SIG-M5 treated with dmso at 0.1 percent for 504 hours (cell line): ENCODE measurements at regions not wholly inside any gene's neighbourhood (a gene's known extent, or its start where the extent isn't known, plus 50 kb on each side); places are given as distances from the start of the nearest gene placed in this dataset.
"Not testable (repeated sequence)": the region's sequence is repeated elsewhere in the genome, so short reads cannot be mapped to it uniquely, and the experiment has no call there.

Experiments
- DNase-seq: peaks from one replicate; lab custom pipeline; 2025; ENCODE audit not compliant: unreplicated experiment; lab: John Stamatoyannopoulos, UW

GRCh38 chr14:38357557-38357956 is 101.7 kb upstream of the CLEC14A start:
- no peak for DNase-seq

DNA sequence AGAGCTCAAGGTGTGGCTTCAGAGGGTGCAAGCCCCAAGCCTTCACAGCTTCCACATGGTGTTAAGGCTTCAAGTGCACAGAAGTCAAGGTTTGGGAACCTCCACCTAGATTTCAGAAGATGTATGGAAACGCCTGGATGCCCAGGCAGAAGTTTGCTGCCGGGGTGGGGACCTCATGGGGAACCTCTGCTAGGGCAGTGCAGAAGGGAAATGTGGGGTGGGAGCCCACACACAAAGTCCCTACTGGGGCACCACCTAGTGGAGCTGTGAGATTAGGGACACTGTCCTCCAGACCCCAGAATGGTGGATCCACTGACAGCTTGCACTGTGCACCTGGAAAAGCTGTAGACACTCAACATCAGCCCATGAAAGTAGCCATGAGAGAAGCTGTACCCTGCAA is 99.6 kb upstream of the CLEC14A start:
- DNase-seq: not testable (repeated sequence)

- no peak for DNase-seq
Measured at GRCh38 chr14:38350102-38350501, 94.2 kb upstream of the CLEC14A start.

GRCh38 chr14:38342803-38343202 is 86.9 kb upstream of the CLEC14A start:
- DNase-seq: no peak

DNA sequence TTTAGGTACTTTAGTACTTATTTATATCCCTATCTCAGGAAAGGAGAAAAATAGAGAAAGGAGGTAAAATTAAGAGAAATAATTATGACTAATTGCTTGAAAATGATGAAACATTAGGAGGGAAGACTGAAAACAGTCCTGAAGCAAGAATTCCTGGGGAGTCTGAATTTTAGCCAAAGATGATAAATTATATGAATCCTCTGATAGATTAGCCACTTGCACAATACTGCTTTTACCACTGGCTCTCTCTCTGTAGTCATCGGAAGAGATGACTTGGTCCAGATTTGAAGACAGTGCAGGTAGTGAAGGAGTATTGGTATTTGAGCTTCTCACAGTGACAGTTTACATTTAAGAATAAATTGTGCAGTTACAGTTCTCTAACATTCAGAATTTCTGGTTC is 83.8 kb upstream of the CLEC14A start:
- DNase-seq: no peak

DNA sequence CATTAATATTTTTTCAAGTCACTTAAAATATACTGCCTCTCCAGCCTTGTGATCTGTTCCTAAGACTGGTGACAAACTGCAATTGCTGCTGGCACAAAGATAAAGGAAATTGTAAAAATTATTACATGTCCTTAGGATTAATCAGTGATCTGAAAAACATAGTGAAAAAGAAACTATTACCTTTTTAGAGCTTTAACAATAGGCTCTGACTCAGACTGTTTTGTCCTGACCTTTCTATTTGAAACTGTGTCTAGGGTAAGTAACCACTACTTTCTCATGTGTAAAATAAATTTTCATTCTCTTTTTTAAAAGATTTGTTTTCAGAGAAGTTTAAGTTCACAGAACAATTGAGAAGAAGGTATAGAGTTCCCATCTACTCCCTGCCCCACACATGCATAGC is 80.4 kb upstream of the CLEC14A start:
- DNase-seq: no peak

DNA sequence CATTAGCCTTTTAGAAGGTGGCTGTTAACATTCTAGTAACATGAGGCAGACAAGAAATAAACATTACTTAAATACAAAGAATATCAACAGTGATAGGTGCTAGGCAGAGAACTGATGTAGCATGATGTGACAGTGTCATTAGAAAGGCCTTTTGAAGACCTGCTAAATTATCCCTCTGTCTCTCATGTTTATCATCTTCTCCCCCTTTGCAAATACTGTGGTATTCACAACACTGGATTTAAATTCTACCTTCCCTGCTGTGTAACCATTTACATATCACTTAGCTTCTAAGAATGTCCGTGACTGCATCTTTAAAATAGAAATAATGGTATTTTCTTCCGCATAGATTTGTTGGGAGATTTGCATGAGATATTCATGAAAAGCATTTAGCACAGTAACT is 74.4 kb upstream of the CLEC14A start:
- DNase-seq: no peak

- DNase-seq: no peak
Measured at GRCh38 chr14:38329246-38329645, 73.4 kb upstream of the CLEC14A start.

GRCh38 chr14:38316922-38317321 is 61.0 kb upstream of the CLEC14A start:
- DNase-seq: no peak

- no peak for DNase-seq
Measured at GRCh38 chr14:38311655-38312054, 55.8 kb upstream of the CLEC14A start.

DNA sequence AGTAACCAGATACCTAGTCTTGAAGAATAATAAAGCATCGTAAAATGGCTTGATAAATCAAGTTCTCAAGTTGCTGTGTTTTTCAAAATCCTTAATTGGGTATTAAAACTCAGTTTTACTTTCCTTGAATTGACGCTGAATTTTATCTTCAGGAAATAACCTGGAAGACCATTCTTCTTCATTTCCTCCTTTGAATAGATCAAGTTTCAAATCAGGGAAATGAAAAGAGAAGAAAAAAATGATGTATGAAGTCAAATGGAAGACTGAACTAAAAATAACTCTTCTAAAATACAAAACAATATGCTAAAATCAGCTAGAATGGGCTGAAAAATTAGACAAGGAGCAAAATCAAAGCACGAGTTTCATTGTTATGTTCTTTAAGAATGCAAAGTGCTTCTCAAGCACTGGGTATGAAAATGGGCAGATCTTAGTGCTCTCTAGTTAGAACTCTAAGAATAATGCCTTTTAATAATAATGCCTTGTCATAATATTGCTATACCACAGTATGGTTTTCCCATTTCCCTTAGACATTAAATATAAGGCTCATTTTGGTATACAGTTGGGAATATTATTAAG is 54.6 kb upstream of the CLEC14A start:
- DNase-seq: no peak

DNA sequence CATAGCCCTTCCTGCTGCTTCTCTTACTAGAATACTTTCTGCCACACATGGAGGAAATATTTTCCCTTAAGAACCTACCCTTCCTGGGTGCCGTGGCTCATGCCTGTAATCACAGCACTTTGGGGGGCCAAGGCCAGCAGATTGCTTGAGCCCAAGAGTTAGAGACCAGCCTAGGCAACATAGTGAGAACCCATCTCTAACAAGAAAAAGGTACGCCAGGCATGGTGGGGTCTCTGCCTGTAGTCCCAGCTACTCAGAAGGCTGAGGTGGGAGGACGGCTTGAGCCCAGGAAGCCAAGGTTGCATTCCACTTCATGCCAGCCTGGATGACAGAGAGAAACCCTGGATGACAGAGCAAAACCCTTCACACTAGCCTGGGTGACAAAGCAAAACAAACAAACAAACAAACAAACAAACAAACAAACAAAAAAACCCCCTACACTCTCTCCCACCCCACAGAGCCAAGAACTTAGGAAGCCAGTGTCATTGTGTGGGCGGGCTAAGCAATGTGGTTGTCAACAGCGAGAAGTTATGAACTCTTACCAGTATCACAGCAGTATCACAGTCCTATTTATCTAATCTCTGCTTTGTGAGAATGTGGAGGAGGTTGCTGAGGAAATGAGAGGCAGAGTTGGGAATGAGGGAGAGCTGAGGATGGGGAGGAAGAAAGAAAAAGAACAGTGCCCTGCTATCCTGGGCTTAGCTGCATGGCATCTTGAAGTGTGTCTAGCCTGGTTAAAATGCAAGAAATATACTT is 53.8 kb upstream of the CLEC14A start:
- no peak for DNase-seq
